ENCODE measurements at regions not wholly inside any gene's neighbourhood (a gene's known extent, or its start where the extent isn't known, plus 50 kb on each side); places are given as distances from the start of the nearest gene placed in this dataset.
"Not testable (repeated sequence)": the region's sequence is repeated elsewhere in the genome, so short reads cannot be mapped to it uniquely, and the experiment has no call there.

DNA sequence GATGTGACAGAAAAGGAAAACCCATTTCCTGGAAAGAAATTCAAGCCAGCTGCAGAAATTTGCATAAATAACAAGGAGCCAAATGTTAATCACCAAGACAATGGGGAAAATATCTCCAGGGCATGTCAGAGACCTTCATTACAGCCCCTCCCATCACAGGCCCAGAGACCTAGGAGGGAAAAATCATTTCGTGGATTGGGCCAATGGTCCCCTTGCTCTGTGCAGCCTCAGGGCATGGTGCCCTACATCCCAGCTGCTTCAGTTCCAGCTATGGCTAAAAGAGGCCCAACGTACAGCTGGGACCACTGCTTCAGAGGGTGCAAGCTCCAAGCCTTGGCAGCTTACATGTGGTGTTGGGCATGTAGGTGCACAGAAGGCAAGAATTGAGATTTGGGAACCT lies 558.3 kb downstream of the FRK start:
- not testable (repeated sequence) for TF ChIP-seq MYC (IDR thresholded peaks at IDR 0.05; ENCODE audit: low read depth, low read length); POLR2A (IDR thresholded peaks at IDR 0.05; ENCODE audit: extremely low read depth, insufficient read length); CTCF (IDR thresholded peaks at IDR 0.05; ENCODE audit: low read depth, low read length)

Measured in NB4 (cell line).